A549 (cell line): ENCODE measurements at regions not wholly inside any gene's neighbourhood (a gene's known extent, or its start where the extent isn't known, plus 50 kb on each side); places are given as distances from the start of the nearest gene placed in this dataset.
"Not testable (repeated sequence)": the region's sequence is repeated elsewhere in the genome, so short reads cannot be mapped to it uniquely, and the experiment has no call there.

ENCODE experiments used
- ATAC-seq, 2 experiments: fragments of 200-7000 bp in 1 of 2; fragments of >200 bp in 1 of 2; cut with Nextera tagmentation in 1 of 2; cut with Tn5 transposase in 1 of 2; 3 replicates each; pipeline versions ENCODE4 v1.8.0 to v1.9.1; 2018 to 2020; ENCODE audit warnings: mild to moderate bottlenecking in 1 of 2, moderate library complexity in 1 of 2
- CTCF ChIA-PET: fragments of 300-600 bp; sonication (Branson Sonifier 250); formaldehyde crosslinking; extraction: SDS; loops from one replicate; lab custom pipeline; 2021; ENCODE audit warnings: antibody characterized with exemption, inconsistent platforms; lab: Yijun Ruan, JAX
- POLR2A ChIA-PET: fragments of 350-600 bp; formaldehyde crosslinking; extraction: SDS; loops from one replicate; lab custom pipeline; 2021; ENCODE audit warnings: antibody characterized with exemption, inconsistent platforms; lab: Yijun Ruan, JAX
- DNase-seq, 2 experiments: peaks; one replicate each; pipeline versions ENCODE4 v3.0.0 to v3.0.0-alpha.2; 2011 to 2016; ENCODE audit warnings: low read depth in 1 of 2, low spot score in 1 of 2
- FAIRE-seq: peaks from 2 replicates; lab custom pipeline; 2011; peaks lifted over from hg19 to GRCh38; lab: Jason Lieb, UNC
- H3K27ac ChIP-seq, 2 experiments: fragments of >200 bp; sonication (Bioruptor Twin); formaldehyde crosslinking; 3 replicates each; pipeline ENCODE4 v1.5.1; 2016 to 2017
- H3K4me1 ChIP-seq: fragments of >200 bp; sonication (Bioruptor Twin); formaldehyde crosslinking; 3 replicates; pipeline ENCODE4 v1.6.1; 2016
- H3K4me2 ChIP-seq: fragments of >200 bp; sonication (Bioruptor Twin); formaldehyde crosslinking; 3 replicates; pipeline ENCODE4 v1.6.1; 2016
- H3K4me3 ChIP-seq: fragments of >200 bp; sonication (Bioruptor Twin); formaldehyde crosslinking; 3 replicates; pipeline ENCODE4 v1.5.1; 2016
- H3K9me3 ChIP-seq: fragments of >200 bp; sonication (Bioruptor Twin); formaldehyde crosslinking; 3 replicates; pipeline ENCODE4 v1.6.1; 2016
- ATOH8 ChIP-seq: fragments of 250-450 bp; sonication (Bioruptor Pico); IDR thresholded peaks from 2 replicates; pipeline ENCODE4 v1.5.0; 2020; ENCODE audit warnings: low read depth, mild to moderate bottlenecking, moderate library complexity
- CEBPB ChIP-seq, 2 experiments: fragments of >200 bp in 1 of 2; sonication (Bioruptor Twin) in 1 of 2; formaldehyde crosslinking in 1 of 2; IDR thresholded peaks; 2 replicates each; pipeline ENCODE4 v1.6.1; 2012 to 2016
- CTCF ChIP-seq: fragments of >200 bp; sonication (Bioruptor Twin); formaldehyde crosslinking; IDR thresholded peaks from 3 replicates; pipeline ENCODE4 v1.5.1; 2016
- GATA3 ChIP-seq: IDR thresholded peaks from 2 replicates; pipeline ENCODE4 v1.6.1; 2012; ENCODE audit warnings: borderline replicate concordance
- HES2 ChIP-seq: fragments of >200 bp; sonication (Bioruptor Twin); formaldehyde crosslinking; IDR thresholded peaks from 2 replicates; pipeline ENCODE4 v1.6.1; 2016
- HEYL ChIP-seq: fragments of 250-450 bp; sonication (Bioruptor Pico); IDR thresholded peaks from 2 replicates; pipeline ENCODE4 v1.8.0; 2021; ENCODE audit warnings: mild to moderate bottlenecking, moderate library complexity
- JUNB ChIP-seq: fragments of >200 bp; sonication (Bioruptor Twin); formaldehyde crosslinking; IDR thresholded peaks from 2 replicates; pipeline ENCODE4 v1.6.1; 2016
- KDM1A ChIP-seq: fragments of 200-600 bp; sonication (generic); IDR thresholded peaks from 2 replicates; pipeline ENCODE4 v1.6.1; 2016; ENCODE audit warnings: low read depth, mild to moderate bottlenecking
- MYC ChIP-seq: IDR thresholded peaks from 2 replicates; pipeline ENCODE4 v1.6.1; 2012; ENCODE audit warnings: mild to moderate bottlenecking, inconsistent platforms, low read length, improper control_type of control experiment, borderline replicate concordance
- NFE2L2 ChIP-seq: fragments of 150-350 bp; conservative IDR thresholded peaks from 2 replicates; pipeline ENCODE4 v1.6.1; 2014; ENCODE audit warnings: low read length
- NPAS2 ChIP-seq: fragments of 250-450 bp; sonication (Bioruptor Pico); IDR thresholded peaks from 2 replicates; pipeline ENCODE4 v1.8.0; 2022; ENCODE audit warnings: mild to moderate bottlenecking, moderate library complexity, borderline replicate concordance
- POLR2A ChIP-seq: IDR thresholded peaks from 2 replicates; pipeline ENCODE4 v1.6.1; 2012; ENCODE audit warnings: mild to moderate bottlenecking, low read length
- RCOR1 ChIP-seq: fragments of 150-350 bp; IDR thresholded peaks from 2 replicates; pipeline ENCODE4 v1.6.1; 2014; ENCODE audit warnings: antibody characterized with exemption, low read length, low read depth
- REST ChIP-seq: fragments of 200-600 bp; sonication (generic); IDR thresholded peaks from 2 replicates; pipeline ENCODE4 v1.6.1; 2016; ENCODE audit warnings: antibody characterized with exemption, mild to moderate bottlenecking, moderate library complexity
- USF2 ChIP-seq: fragments of 450-650 bp; IDR thresholded peaks from 2 replicates; pipeline ENCODE4 v1.6.1; 2014; ENCODE audit warnings: antibody characterized with exemption
- WGBS: methylation state at CpG from one replicate; pipeline ENCODE4 v1.1.6; 2017; ENCODE audit errors: missing lambda C conversion rate; 5-methylcytosine and 5-hydroxymethylcytosine counted together

GRCh38 chr3:18712713-18713576 lies 287.8 kb upstream of the SATB1 start:
- Histone ChIP-seq H3K27ac (no peak overlapping the region), H3K9me3 (no peaks in the 10 kb centered on the region)
- no peak for DNase-seq
- TF ChIP-seq USF2 (no peak), NFE2L2 (no peak), HES2 (no peak), POLR2A (no peak), HEYL (CRISPR knock-in tag) (no peak), CEBPB (IDR thresholded peaks at IDR 0.05) (no peak), REST (no peak), RCOR1 (no peak), KDM1A (no peak), JUNB (no peak)
- TF ChIP-seq, all 56 proteins: peak for 0
- FAIRE-seq (no peak), ATAC-seq (no peak)
- ChIA-PET CTCF (interaction anchor here (0.7 kb wide), 1 partner anchor 71 kb away, joined by 5 read pairs; no protein-coding TSS in a partner anchor), POLR2A (no interaction called here)
- Histone ChIP-seq H3K4me2 (no peak overlapping the region), H3K4me1 (no peaks in the 10 kb centered on the region), H3K4me3 (no peak overlapping the region)
- 32% methylated on average over 6 of the region's 6 CpGs for WGBS

- ATAC-seq (no peak), DNase-seq (no peak), FAIRE-seq (no peak)
- no peaks in the 10 kb centered on the region for H3K4me1 ChIP-seq
- no peaks in the 10 kb centered on the region for H3K9me3 ChIP-seq
- ChIA-PET CTCF (interaction anchor here (1.0 kb wide), 1 partner anchor 145 kb away, joined by 3 read pairs; no protein-coding TSS in a partner anchor), POLR2A (no interaction called here)
- TF ChIP-seq MYC, result no peak
- no peak for TF ChIP-seq GATA3
- TF ChIP-seq ATOH8, result no peak
- no peak overlapping the region for H3K4me3 ChIP-seq
- H3K27ac ChIP-seq, result no peak overlapping the region
- no peak overlapping the region for H3K4me2 ChIP-seq
Observed at GRCh38 chr3:18704326-18704725, 279.2 kb upstream of the SATB1 start.

GRCh38 chr3:18703798-18704197 lies 278.7 kb upstream of the SATB1 start:
- H3K27ac ChIP-seq, result no peak overlapping the region
- FAIRE-seq, result no peak

GRCh38 chr3:18693588-18694329 lies 268.6 kb upstream of the SATB1 start:
- POLR2A ChIA-PET, H3K4me1 ChIP-seq, H3K4me2 ChIP-seq, CTCF ChIA-PET, H3K4me3 ChIP-seq, FAIRE-seq, DNase-seq, ATAC-seq, H3K9me3 ChIP-seq, H3K27ac ChIP-seq: not testable (repeated sequence)
- 54% methylated on average over 26 of the region's 33 CpGs for WGBS

More at GRCh38 chr3:18703798-18704197, 278.7 kb upstream of the SATB1 start:
- POLR2A ChIA-PET, result no interaction called here
- H3K9me3 ChIP-seq, result no peaks in the 10 kb centered on the region
- no peaks in the 10 kb centered on the region for H3K4me1 ChIP-seq
- DNase-seq (no peak), ATAC-seq (no peak)
- H3K4me3 ChIP-seq, result no peak overlapping the region
- H3K4me2 ChIP-seq, result no peak overlapping the region
- TF ChIP-seq CTCF (no peak), NPAS2 (CRISPR knock-in tag) (no peak), ATOH8 (no peak)
- CTCF ChIA-PET, result interaction anchor here (1.0 kb wide), 1 partner anchor 144 kb away, joined by 3 read pairs; no protein-coding TSS in a partner anchor
